H9 (cell line): ENCODE measurements at regions not wholly inside any gene's neighbourhood (a gene's known extent, or its start where the extent isn't known, plus 50 kb on each side); places are given as distances from the start of the nearest gene placed in this dataset.

Experiments
- DNase-seq: peaks from one replicate; pipeline ENCODE4 v3.0.0-alpha.2; 2017
- H2AFZ ChIP-seq: one replicate; pipeline ENCODE4 v1.6.1; 2013; ENCODE audit warnings: mild to moderate bottlenecking, low read length, control low read depth, moderate library complexity
- H2AK5ac ChIP-seq: 2 replicates; pipeline ENCODE4 v1.6.1; 2013; ENCODE audit warnings: low read length, control low read depth, mixed read lengths; ENCODE audit not compliant: insufficient read length
- H2BK120ac ChIP-seq: one replicate; pipeline ENCODE4 v1.6.1; 2013; ENCODE audit warnings: low read depth, mild to moderate bottlenecking, low read length, control low read depth, inconsistent platforms; ENCODE audit not compliant: poor library complexity, severe bottlenecking
- H2BK12ac ChIP-seq: 2 replicates; pipeline ENCODE4 v1.6.1; 2013; ENCODE audit warnings: low read length, control low read depth, mixed read lengths, low read depth; ENCODE audit not compliant: insufficient read length
- H2BK15ac ChIP-seq: 2 replicates; pipeline ENCODE4 v1.6.1; 2013; ENCODE audit warnings: low read depth, low read length, control low read depth
- H2BK20ac ChIP-seq: one replicate; pipeline ENCODE4 v1.6.1; 2013; ENCODE audit warnings: low read depth, mild to moderate bottlenecking, low read length, control low read depth, inconsistent platforms; ENCODE audit not compliant: poor library complexity, severe bottlenecking
- H2BK5ac ChIP-seq: 2 replicates; pipeline ENCODE4 v1.6.1; 2013; ENCODE audit warnings: low read length, control low read depth, mixed read lengths; ENCODE audit not compliant: insufficient read length
- H3K14ac ChIP-seq: 2 replicates; pipeline ENCODE4 v1.6.1; 2013; ENCODE audit warnings: low read length, control low read depth; ENCODE audit not compliant: insufficient read depth
- H3K18ac ChIP-seq: 2 replicates; pipeline ENCODE4 v1.6.1; 2013; ENCODE audit warnings: low read depth, mild to moderate bottlenecking, mixed read lengths, low read length, control low read depth; ENCODE audit not compliant: insufficient read length
- H3K23ac ChIP-seq: 2 replicates; pipeline ENCODE4 v1.6.1; 2013; ENCODE audit warnings: low read length, control low read depth, mixed read lengths, low read depth; ENCODE audit not compliant: insufficient read length
- H3K23me2 ChIP-seq: 2 replicates; pipeline ENCODE4 v1.6.1; 2013; ENCODE audit warnings: low read depth, mild to moderate bottlenecking, mixed read lengths, low read length, control low read depth; ENCODE audit not compliant: insufficient read length, poor library complexity, severe bottlenecking
- H3K27ac ChIP-seq: 2 replicates; pipeline ENCODE4 v1.5.1; 2013; ENCODE audit warnings: low read length, control low read depth, mixed read lengths, low read depth; ENCODE audit not compliant: insufficient read length
- H3K27me3 ChIP-seq: 2 replicates; pipeline ENCODE4 v1.6.1; 2013; ENCODE audit warnings: low read length, control low read depth, inconsistent platforms; ENCODE audit not compliant: insufficient read depth
- H3K4ac ChIP-seq: 2 replicates; pipeline ENCODE4 v1.6.1; 2013; ENCODE audit warnings: low read depth, mild to moderate bottlenecking, control low read depth, inconsistent platforms, low read length, moderate library complexity
- H3K4me1 ChIP-seq: 2 replicates; pipeline ENCODE4 v1.6.1; 2013; ENCODE audit warnings: low read length, control low read depth, inconsistent platforms; ENCODE audit not compliant: insufficient read depth
- H3K4me2 ChIP-seq: 2 replicates; pipeline ENCODE4 v1.6.1; 2013; ENCODE audit warnings: low read length, control low read depth, mixed read lengths; ENCODE audit not compliant: insufficient read length, insufficient read depth
- H3K56ac ChIP-seq: 2 replicates; pipeline ENCODE4 v1.6.1; 2013; ENCODE audit warnings: low read depth, mild to moderate bottlenecking, mixed read lengths, low read length, control low read depth; ENCODE audit not compliant: insufficient read length
- H3K79me1 ChIP-seq: 2 replicates; pipeline ENCODE4 v1.6.1; 2013; ENCODE audit warnings: low read depth, mild to moderate bottlenecking, moderate library complexity, low read length, control low read depth, inconsistent platforms; ENCODE audit not compliant: insufficient read depth, poor library complexity, severe bottlenecking
- H3K79me2 ChIP-seq: 2 replicates; pipeline ENCODE4 v1.6.1; 2013; ENCODE audit warnings: low read length, control low read depth, inconsistent platforms; ENCODE audit not compliant: insufficient read depth
- H3K9ac ChIP-seq: 2 replicates; pipeline ENCODE4 v1.6.1; 2013; ENCODE audit warnings: low read length, control low read depth, mixed read lengths; ENCODE audit not compliant: insufficient read length; ENCODE audit errors: extremely low read depth
- H3K9me3 ChIP-seq: one replicate; pipeline ENCODE4 v1.6.1; 2013; ENCODE audit warnings: low read depth, low read length, inconsistent platforms; ENCODE audit not compliant: control insufficient read depth
- H3T11ph ChIP-seq: one replicate; pipeline ENCODE4 v1.6.1; 2013; ENCODE audit warnings: mild to moderate bottlenecking, low read length, control low read depth, inconsistent platforms
- H4K20me1 ChIP-seq: one replicate; pipeline ENCODE4 v1.6.1; 2013; ENCODE audit not compliant: control insufficient read depth, insufficient read length, insufficient read depth
- H4K5ac ChIP-seq: 2 replicates; pipeline ENCODE4 v1.6.1; 2013; ENCODE audit warnings: low read depth, mild to moderate bottlenecking, mixed read lengths, low read length, control low read depth; ENCODE audit not compliant: insufficient read length
- H4K8ac ChIP-seq: replicated peaks from 2 replicates; pipeline ENCODE4 v1.6.1; 2013; ENCODE audit warnings: low read length, control low read depth, mixed read lengths, low read depth; ENCODE audit not compliant: insufficient read length
- H4K91ac ChIP-seq: 2 replicates; pipeline ENCODE4 v1.6.1; 2013; ENCODE audit warnings: low read depth, mild to moderate bottlenecking, moderate library complexity, mixed read lengths, low read length, control low read depth; ENCODE audit not compliant: insufficient read length
- H3K27ac Mint-ChIP-seq, 3 experiments: 2 replicates in 2 of 3; 3 replicates in 1 of 3; pipeline ENCODE4 v1.8.0; 2020 to 2021; ENCODE audit warnings: mixed read lengths in 3 of 3, mild to moderate bottlenecking in 1 of 3, moderate library complexity in 1 of 3
- H3K27me3 Mint-ChIP-seq: 2 replicates; pipeline ENCODE4 v1.8.0; 2021; ENCODE audit warnings: low read depth, mild to moderate bottlenecking, moderate library complexity, mixed read lengths
- H3K36me3 Mint-ChIP-seq, 3 experiments: 2 replicates in 2 of 3; 3 replicates in 1 of 3; pipeline ENCODE4 v1.8.0; 2020 to 2021; ENCODE audit warnings: low read depth in 3 of 3, mixed read lengths in 3 of 3; ENCODE audit not compliant: insufficient read depth in 1 of 3
- H3K4me1 Mint-ChIP-seq, 2 experiments: 2 replicates each; pipeline ENCODE4 v1.8.0; 2020; ENCODE audit warnings: mixed read lengths in 2 of 2
- H3K4me3 Mint-ChIP-seq, 2 experiments: 2 replicates in 1 of 2; 3 replicates in 1 of 2; pipeline ENCODE4 v1.8.0; 2020 to 2021; ENCODE audit warnings: mild to moderate bottlenecking in 2 of 2, mixed read lengths in 2 of 2, moderate library complexity in 1 of 2
- H3K9me3 Mint-ChIP-seq, 2 experiments: 2 replicates in 1 of 2; 3 replicates in 1 of 2; pipeline ENCODE4 v1.8.0; 2020; ENCODE audit warnings: mild to moderate bottlenecking in 2 of 2, mixed read lengths in 2 of 2, moderate library complexity in 1 of 2
- WGBS: extraction: QIAGEN DNeasy Blood & Tissue Kit; methylation state at CpG from one replicate; pipeline ENCODE4 v1.1.7; 2013; ENCODE audit warnings: missing lambda C conversion rate, low lambda C conversion rate, mixed read lengths; ENCODE audit not compliant: insufficient read length; ENCODE audit errors: extremely low coverage; 5-methylcytosine and 5-hydroxymethylcytosine counted together
- TF ChIP-seq, protein P1 (sequence below): fragments of 200-600 bp; sonication (generic); conservative IDR thresholded peaks from 3 replicates; pipeline ENCODE4 v1.8.0; 2021; ENCODE audit warnings: antibody characterized with exemption, mild to moderate bottlenecking

DNA sequence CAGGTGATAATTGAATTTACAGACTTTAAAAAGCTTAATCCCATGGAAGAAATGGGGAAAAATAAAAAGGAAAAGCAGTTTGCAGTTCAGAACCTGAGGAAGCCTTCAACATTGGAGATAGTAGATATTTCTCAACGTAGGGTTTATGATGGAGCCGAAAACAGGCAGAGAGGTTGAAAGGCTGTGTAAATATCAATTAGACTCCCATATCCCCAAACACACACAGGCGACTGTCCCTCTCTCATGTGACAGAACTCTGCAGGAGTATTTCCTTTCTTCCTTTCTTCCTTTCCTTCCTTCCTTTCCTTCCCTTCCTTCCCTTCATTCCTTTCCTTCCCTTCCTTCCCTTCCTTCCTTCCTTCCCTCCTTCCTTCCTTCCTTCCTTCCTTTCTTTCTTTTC lies 406.5 kb downstream of the LPIN1 start:
- Mint-ChIP-seq H3K27ac (no peak overlapping the region), H3K27me3 (peaks cover 6% of the 10 kb centered on the region), H3K4me1 (peaks cover 29 to 38% of the 10 kb centered on the region in 2 experiments), H3K9me3 (no peaks in the 10 kb centered on the region; a peak in 1 of 5 replicates), H3K4me3 (no peak overlapping the region), H3K36me3 (no peaks in the 10 kb centered on the region; a peak in 1 of 7 replicates)
- no peak overlapping the region for H2AK5ac ChIP-seq
- no peak overlapping the region for H3K4me2 ChIP-seq
- H3K23me2 ChIP-seq, result no peaks in the 10 kb centered on the region
- no peaks in the 10 kb centered on the region for H3K79me2 ChIP-seq
- no peaks in the 10 kb centered on the region for H3K9me3 ChIP-seq
- H3K27ac ChIP-seq, result no peak overlapping the region
- H3K4ac ChIP-seq, result no peak overlapping the region
- no peak overlapping the region for H2AFZ ChIP-seq
- H2BK120ac ChIP-seq, result no peak overlapping the region
- H3K27me3 ChIP-seq, result no peaks in the 10 kb centered on the region
- TF ChIP-seq, protein P1, sequence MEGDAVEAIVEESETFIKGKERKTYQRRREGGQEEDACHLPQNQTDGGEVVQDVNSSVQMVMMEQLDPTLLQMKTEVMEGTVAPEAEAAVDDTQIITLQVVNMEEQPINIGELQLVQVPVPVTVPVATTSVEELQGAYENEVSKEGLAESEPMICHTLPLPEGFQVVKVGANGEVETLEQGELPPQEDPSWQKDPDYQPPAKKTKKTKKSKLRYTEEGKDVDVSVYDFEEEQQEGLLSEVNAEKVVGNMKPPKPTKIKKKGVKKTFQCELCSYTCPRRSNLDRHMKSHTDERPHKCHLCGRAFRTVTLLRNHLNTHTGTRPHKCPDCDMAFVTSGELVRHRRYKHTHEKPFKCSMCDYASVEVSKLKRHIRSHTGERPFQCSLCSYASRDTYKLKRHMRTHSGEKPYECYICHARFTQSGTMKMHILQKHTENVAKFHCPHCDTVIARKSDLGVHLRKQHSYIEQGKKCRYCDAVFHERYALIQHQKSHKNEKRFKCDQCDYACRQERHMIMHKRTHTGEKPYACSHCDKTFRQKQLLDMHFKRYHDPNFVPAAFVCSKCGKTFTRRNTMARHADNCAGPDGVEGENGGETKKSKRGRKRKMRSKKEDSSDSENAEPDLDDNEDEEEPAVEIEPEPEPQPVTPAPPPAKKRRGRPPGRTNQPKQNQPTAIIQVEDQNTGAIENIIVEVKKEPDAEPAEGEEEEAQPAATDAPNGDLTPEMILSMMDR, result no peak
- no peak overlapping the region for H4K8ac ChIP-seq
- H3K9ac ChIP-seq, result no peak overlapping the region
- no peak overlapping the region for H2BK15ac ChIP-seq
- H3K56ac ChIP-seq, result no peak overlapping the region
- H2BK5ac ChIP-seq, result no peak overlapping the region
- H2BK20ac ChIP-seq, result no peak overlapping the region
- no CpG with 5 or more reads among the region's 3 CpGs for WGBS
- no peak overlapping the region for H3T11ph ChIP-seq
- H3K4me1 ChIP-seq, result 0 out of 2 replicates have a peak, but pooled peaks cover 2% of the 10 kb centered on the region
- H3K18ac ChIP-seq, result no peak overlapping the region
- H4K91ac ChIP-seq, result no peak overlapping the region
- H4K20me1 ChIP-seq, result no peaks in the 10 kb centered on the region
- no peak overlapping the region for H4K5ac ChIP-seq
- no peak overlapping the region for H3K23ac ChIP-seq
- H3K14ac ChIP-seq, result no peak overlapping the region
- no peak for DNase-seq
- H3K79me1 ChIP-seq, result no peaks in the 10 kb centered on the region
- H2BK12ac ChIP-seq, result no peak overlapping the region
